Anterior cingulate cortex (tissue), 58 donors: ENCODE measurements at regions not wholly inside any gene's neighbourhood (a gene's known extent, or its start where the extent isn't known, plus 50 kb on each side); places are given as distances from the start of the nearest gene placed in this dataset.

Experiments used
- DNase-seq, 58 donors: peaks; one replicate each; lab custom pipeline; 2025; lab: John Stamatoyannopoulos, UW

DNA sequence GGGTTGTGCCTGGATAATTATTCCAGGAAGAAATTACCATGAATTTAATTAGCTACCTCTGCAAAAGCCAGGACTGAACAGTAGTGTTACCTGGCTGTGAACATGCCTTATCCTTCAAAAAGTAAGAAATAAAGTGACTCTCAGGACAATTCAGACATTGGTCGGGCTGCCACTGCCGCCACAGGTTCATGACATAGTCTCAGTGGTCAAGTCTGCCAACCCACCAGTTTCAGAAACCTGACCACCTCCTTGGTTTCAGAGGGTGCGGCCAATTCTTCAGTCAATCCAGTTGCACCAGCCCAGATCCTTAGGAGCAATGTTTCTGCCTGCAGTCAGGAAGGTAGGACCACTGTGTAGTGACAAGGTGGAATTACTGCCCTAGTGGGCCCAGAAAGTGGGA is 593.1 kb upstream of the DAB2 start:
- DNase-seq: no peak

DNA sequence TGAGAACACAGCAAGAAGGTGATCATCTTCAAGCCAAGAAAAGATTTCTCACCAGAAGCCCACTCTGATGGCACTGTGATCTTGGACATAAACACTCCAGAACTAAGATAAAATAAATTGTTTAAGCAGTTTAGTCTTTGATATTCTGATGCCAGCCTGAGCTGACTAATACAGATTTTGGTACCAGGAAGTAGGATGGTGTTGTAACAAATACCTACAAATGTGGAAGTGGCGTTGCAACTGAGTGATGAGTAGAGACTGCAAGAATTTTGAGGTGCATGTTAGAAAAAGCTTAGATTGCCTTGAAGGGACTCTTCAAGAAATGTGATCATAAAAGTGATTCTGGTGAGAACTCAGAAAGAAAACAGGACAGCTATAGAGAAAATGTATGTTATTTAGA is 592.4 kb upstream of the DAB2 start:
- no peak for DNase-seq

DNA sequence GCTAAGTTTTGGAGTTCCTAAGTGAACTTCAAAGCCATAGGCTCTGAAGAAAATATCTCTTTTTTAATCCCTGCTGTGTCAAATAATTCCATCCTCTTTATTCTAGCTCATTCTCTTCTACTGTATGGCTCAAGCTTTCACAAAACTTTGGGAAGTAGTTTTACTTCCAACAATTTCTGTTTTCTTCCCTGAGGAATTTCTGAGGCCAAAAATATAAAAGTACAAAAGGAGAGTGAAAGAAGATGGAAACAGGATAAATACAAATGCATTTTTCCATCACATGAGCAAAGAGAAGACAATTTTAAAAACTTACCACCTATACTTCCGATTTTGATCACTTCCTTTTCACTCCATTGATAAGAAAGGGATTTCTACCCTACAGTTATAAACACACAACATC is 585.7 kb upstream of the DAB2 start:
- no peak for DNase-seq

DNA sequence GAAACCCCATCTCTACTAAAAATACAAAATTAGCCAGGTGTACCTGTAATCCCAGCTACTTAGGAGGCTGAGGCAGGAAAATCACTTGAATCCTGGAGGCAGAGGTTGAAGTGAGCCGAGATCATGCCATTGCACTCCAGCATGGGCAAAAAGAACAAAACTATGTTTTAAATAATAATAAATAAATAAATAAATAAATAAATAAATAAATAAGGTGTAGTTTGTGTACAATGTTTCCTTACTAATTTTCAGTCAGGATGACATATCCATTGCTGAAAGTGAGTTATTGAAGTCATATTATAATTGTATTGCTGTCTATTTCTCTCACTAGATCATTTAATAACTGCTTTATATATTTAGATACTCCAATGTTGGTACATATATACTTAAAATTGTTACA is 581.5 kb upstream of the DAB2 start:
- no peak for DNase-seq

DNA sequence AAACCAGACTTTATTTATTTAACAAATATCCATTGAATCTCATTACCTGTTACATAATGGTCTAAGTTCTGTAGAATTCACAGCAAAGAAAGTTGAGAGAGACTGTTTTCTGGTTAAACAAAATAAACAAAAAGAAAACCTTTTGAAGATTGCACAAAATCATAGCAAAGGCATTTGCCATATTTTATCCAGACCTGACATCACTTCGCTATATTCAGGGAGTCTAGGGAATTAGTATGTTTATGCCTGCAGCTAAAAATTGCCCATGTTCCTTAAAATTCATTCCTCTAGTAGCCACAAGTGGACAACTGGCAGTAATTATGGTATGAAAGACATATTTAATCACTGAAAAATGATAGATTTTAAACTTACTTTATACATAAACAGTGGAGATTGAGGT is 577.0 kb upstream of the DAB2 start:
- no peak for DNase-seq

DNA sequence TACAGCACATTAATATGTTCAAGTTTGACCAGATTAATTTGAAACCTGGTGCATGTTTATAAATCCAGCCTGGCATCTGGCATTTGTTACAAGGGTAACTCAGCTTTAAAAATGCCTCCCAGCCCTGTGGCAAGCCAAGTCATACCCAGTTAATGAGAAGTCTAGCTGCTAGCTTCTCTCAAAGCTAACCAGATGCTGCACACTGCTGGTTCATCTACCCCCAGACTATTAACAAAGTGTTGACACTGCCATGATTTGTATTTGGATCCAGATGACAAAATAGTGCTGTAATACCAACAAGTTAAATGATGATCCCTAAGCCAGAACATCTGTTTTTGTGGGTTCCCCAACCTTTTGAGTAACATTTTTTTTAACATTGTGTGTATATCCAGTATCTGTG is 573.7 kb upstream of the DAB2 start:
- no peak for DNase-seq

DNA sequence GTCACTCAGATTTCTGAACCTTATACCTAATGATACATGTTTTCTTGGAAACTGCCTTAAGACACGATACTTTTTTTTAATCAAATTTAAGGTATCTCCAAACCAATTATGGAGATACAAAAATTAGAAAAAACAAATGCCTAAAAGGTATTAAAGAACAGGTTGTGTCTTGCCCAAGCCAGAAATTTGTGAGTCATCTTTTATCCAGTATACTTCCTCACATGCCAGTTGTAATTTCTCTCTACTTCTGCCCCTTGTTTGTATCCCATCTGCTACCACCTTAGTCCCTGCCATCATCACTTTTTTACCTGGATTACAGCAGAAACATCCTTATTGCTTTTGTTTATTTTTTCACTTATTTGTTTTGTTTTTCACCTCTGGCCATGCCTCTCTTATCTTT is 571.2 kb upstream of the DAB2 start:
- DNase-seq: no peak

DNA sequence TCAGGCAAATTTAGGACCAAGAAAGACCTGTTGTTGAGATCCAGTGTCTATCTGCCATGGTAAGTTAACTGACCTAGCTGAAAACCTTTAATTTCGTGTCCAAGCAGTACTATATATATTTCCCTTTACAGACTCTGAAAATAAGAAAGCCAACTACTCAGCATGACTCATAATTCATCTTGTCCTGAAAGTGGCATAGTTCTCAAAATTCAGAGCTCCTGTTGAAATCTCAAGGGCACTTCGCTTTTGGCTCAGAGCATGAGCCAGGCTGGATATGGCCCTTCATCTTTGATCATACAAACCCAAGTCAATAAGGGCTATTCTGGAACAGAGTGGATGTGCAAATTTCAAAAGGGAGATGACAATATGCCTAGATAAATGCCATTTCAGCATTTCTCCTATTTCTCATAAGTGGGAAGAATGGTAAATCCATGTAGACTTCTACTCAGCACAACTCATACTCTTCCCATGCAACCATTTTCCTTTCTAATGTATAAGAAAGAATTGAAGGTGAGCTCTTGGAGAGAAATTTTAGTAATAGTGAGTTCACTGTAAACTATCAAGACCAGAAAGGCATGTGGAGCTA is 567.9 kb upstream of the DAB2 start:
- no peak for DNase-seq

DNA sequence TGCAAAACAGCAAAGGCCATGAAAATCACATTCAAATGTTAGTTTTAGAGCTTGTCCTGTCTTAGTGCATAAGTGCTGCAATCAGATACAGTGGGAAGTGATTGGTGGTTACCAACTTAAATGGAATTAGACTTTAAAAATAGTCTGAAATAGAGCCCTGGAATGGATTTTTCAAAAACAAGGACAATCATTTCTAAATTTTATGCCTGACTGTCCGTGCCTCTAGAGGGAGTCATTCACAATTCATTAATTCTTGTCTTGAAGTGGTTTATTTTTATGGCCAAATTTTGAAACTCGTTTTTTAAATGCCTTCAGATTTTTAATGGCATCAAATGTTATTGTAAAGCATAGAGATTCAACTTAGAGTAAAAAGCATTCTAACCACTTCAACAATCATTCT is 561.8 kb upstream of the DAB2 start:
- no peak for DNase-seq

DNA sequence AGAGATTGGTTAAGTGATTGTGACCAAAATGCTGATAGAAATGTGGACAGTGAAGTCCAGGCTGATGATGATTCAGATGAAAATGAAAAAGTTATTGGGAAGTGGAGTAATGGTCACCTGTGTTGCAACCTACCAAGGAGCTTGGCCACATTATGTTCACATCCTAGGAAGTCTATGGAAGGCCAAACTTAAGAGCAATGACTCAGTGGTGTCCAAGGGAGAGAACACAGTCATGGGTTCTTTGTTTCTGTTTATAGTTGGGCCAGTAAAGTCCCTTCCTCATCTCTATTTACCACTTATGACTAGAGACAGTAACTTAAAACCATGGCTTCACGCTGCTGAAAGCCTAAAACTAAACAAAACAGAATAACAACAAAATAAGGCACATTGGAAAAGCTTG is 555.3 kb upstream of the DAB2 start:
- no peak for DNase-seq

DNA sequence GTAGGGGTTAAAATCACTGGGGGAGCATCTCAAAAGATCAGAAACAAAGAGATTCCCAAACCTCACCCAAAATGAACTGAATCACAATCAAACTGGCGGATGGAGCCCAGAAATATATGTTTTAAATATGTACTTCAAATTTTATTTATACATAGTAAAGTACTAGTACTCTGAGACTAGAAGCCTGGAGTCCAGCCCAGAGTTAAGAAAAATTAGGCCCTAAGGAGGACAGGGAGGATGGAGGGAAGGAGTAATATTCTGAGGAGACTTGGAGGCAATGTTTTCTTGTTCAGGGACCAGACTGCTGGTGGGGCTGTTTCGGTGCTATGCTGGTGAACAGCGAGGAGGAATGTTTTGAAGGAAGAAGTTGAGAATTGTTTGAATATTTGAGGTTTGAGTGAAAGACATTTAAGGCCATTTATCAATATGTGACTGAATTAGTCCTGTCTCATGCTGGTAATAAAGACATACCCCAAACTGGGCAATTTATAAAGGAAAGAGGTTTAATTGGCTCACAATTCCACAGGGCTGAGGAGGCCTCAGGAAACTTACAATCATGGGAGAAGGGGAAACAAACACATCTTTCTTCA is 552.4 kb upstream of the DAB2 start:
- DNase-seq: no peak

DNA sequence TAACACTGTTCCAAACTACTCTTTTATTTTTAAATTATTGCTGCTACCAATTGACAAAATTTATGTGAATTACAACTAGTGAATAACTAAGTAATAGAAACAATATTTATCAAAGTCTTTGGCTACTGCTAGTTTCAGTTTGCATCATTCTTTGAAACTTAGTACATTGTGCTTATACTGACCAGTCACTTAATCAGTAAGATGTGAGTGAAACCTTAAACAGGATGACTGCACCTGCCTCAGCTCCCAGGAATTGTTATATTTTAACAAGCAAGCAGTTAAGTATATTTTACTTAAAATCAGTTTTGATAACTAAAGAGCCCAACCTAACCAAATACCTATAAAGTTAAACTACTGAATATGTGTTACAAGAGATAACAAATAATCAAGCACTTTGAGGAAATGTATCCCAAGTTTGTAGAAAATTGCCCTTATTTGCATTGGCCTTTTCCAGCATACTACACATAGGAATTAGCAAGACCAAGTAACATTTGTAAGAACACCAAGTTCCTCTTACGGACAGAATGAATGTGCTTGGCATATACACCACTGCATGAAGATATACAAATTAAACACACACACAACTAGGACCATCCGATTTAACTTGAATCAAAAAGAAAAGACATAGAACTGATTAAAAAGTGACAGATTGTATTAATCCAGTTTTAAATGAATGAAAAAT is 545.5 kb upstream of the DAB2 start:
- DNase-seq: no peak

DNA sequence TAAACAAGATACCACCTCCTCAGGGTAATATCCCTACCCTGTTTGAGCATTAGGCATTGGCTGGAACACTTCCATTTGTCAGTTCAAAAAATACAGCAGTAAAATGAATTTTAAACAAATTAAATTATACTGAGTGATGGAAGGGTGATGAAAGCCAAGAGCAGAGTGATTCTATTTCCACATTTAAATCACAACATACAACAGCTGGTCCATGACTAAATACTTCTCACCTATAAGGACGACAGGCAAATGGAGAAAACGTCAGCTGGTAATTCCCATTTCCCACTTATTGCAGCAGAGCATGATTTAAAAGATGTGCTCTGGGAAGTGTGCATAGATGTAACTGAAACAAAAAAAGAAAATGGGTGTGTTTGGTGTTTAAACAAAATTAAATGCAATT is 543.6 kb upstream of the DAB2 start:
- DNase-seq: no peak

DNA sequence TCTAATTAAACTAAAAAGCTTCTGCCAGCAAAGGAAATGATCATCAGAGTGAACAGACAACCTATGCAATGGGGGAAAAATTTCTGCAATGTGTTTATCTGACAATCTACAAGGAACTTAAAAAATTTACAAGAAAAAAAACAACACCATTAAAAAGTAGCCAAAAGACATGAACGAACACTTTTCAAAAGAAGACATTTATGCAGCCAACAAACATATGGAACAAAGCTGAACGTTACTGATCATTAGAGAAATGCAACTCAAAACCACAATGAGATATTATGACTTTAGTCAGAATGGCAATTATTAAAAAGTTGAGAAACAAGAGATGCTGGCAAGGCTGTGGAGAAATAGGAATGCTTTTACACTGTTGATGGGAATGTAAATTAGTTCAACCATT is 530.4 kb upstream of the DAB2 start:
- DNase-seq: no peak

DNA sequence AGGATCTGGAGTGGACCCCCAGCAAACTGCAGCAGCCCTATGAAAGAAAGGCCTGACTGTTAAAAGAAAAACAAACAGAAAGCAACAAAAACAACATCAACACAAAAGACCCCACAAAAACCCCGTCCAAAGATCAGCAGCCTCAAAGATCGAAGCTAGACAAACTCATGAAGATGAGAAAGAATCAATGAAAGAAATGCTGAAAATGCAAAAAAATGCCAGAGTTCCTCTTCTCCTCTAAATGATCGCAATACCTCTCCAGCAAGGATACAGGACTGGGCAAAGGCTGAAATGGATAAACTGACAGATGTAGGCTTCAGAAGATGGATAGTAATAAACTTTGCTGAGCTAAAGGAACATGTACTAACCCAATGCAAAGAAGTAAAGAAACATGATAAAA is 526.3 kb upstream of the DAB2 start:
- no peak for DNase-seq

DNA sequence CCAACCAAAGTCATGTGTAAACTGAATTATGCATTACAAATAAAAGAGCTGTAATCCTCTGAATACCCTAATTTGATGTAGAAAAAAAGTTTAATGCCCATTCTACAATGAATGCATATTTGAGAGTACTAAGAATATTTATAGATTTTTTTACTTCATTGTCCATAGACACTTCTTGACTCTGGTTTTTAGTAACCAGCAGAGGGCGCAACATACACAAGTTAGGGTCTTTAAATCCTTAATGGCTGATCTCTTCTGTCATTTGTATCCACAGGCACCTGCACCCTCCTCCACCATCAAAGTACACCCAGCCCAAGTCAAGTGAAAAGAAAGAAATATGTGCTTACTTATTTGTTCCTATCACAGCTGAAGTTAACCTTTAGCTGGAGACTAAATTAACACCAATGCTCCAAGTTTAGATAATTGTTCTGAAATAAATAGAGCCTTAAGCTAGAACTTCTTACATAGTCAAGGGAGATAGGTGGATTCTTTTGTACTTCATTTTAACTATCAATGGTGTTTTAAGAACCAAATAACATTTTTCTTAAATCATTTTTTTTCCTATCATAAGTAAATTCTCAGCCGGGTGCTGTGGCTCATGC is 524.2 kb upstream of the DAB2 start:
- peak in 17 of 58 donors; percentile 1 to 55 (median 9) for DNase-seq

DNA sequence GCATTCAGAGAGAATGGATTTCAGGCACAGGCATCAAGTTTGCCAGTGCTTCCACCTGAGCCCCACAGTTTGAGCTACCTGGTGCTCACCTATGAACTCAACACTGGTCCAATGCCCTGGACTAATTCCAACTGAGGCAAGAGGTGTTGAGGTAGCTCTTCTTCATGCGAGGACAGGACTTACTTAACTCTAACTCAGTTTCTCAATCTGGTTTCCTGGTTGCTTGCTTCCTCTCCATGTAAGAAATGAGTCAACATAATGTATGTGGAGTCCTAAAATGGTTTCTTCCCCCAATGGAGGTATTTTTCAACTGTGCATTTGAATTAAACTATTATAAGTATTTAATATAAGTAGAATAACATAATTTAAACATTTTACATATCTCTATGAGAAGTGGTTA is 523.6 kb upstream of the DAB2 start:
- no peak for DNase-seq

DNA sequence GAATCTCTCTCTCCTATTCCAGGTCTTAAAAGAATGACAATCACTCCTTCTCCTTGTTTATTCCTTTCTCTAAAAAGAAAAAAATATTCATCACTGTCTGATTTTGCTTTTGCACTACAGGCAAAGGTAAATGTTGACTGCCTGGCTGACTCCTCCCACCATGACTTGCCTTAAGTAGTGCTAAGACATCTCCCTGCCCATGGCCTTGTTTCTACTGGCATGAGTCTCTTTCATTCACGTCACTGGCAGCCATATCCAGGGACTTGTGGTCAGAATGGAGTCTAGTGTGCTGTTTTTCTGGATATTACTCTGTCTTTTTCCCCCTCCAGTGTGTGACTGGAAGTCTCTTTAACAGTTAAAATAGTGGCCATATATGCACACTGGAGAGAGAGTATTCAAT is 522.9 kb upstream of the DAB2 start:
- no peak for DNase-seq

DNA sequence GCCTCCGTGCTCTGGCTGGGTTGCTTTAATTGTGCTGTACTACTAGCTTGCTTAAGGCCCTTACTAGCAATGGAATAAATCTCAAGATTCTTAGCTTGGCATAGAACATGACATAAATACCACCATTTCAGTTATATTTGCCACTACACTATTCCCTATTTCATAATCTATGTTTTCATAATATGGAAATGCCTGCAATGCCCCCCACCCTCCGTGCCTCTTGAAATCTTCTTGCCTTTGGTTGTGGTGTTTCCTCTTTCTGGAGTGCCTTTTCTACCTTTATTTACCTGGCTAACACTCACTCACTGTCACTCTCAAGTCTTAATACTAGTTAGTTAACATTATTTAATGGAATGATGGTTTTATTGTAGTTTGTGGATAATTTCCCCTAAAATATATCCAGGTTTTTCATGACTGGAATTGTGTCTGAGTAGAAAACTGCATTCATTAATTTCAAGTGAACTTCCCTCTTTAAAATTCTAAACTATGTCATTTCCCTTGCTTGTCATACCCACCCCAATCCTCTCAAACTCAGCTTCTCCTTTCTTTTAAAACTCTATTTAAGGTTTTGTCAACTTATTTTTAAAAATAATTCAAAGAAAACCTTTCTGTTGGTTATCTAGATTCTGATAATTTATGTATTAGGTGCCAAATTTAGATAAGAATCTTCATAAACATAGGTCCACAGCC is 521.7 kb upstream of the DAB2 start:
- DNase-seq: no peak

DNA sequence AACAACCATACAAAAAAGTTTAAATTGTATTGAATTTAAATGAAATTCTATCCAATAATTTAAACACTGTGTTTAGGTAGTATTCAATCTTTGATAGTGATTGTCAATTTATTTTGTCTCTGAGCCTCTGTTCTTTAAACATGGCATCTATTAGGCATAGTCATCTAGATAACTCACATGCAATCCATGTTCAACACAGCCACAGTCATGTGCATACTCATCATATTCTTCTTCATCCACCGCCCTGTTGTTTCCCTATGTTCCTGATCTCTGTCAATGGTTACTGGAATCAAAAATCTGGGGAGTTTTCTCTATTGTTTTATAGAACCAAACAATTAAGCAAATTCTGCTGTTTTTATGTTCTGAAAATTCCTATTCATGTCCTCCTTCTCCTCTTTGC is 521.1 kb upstream of the DAB2 start:
- DNase-seq: no peak

DNA sequence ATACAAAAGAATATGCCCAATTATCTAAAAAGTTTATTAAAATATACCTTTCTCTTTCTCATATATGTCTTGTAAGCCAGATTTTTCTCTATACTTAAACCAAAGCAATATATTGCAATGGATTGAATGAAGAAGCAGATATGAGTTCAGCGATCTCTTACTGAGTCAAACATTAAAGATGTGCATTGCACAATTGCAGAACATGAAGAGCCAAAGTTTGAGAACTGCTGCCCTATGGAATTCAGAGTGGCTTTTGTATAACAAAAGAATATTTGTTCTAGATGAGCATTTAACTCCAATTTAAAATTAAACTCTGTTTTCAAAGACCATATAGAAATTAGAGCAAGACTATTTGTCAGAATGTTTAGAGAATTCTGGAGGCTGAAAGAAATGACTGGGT is 519.0 kb upstream of the DAB2 start:
- DNase-seq: no peak

DNA sequence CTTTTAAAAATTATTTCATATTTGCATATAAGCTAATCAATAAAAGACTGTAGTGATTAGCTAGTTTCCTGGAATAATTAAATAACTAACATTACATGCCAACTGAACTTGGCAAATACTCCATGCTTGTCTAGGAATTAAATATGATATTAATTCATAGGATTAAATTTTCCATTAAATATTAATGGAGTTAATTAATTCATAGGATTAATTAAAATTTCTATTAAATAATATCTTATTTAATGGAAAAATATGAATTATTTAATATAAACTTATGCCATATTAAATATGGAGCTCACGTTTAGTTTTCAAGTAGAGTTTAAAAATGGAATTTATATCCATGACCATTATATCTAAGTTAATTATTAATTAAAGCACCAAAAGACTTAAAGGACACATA is 517.8 kb upstream of the DAB2 start:
- DNase-seq: no peak
